PFSK-1 (cell line): ENCODE measurements at regions not wholly inside any gene's neighbourhood (a gene's known extent, or its start where the extent isn't known, plus 50 kb on each side); places are given as distances from the start of the nearest gene placed in this dataset.

Source experiments
- FOXP2 ChIP-seq: optimal IDR thresholded peaks from 2 replicates; pipeline ENCODE3; 2011; ENCODE audit warnings: borderline replicate concordance, control low read depth, inconsistent platforms; ENCODE audit not compliant: insufficient read depth; ENCODE audit errors: extremely low read length, extremely low read depth
- POLR2AphosphoS5 ChIP-seq: IDR thresholded peaks from 2 replicates; pipeline ENCODE4 v1.6.1; 2012; ENCODE audit warnings: low read depth, mild to moderate bottlenecking, control low read depth, low read length, moderate library complexity
- REST ChIP-seq, 2 experiments: IDR thresholded peaks; 2 replicates each; pipeline versions ENCODE4 v1.6.1 to v1.8.0; 2011 to 2012; ENCODE audit warnings: low read depth in 2 of 2, low read length in 2 of 2, control low read depth in 1 of 2, inconsistent platforms in 1 of 2, mild to moderate bottlenecking in 1 of 2, moderate library complexity in 1 of 2; ENCODE audit not compliant: insufficient read depth in 1 of 2
- SIN3A ChIP-seq: IDR thresholded peaks from 2 replicates; pipeline ENCODE4 v1.6.1; 2012; ENCODE audit warnings: mild to moderate bottlenecking, low read length, moderate library complexity, borderline replicate concordance; ENCODE audit not compliant: insufficient read depth
- TAF1 ChIP-seq: IDR thresholded peaks from 2 replicates; pipeline ENCODE4 v1.6.1; 2012; ENCODE audit warnings: low read length, control low read depth, borderline replicate concordance; ENCODE audit not compliant: insufficient read depth

DNA sequence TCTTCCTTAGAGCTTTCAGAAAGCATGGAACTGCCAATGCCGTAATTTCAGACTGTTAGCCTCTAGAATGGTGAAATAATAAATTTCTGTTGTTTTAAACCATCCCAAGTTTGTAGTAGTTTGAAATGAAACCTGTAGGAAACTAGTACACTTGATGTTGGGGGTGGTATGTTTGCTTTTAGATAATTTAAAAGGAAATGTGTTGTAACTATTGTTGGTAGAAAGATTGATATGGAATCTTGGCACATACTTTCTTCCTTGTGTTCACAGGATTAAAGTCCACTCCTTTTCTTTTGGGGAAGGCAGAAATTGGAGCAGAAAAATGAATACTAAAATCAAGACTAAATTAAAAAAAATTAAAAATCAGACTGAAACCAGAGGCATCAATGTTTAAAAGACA lies 66.0 kb upstream of the ARRDC3 start:
- no peak for TF ChIP-seq TAF1
- TF ChIP-seq REST (IDR thresholded peaks at IDR 0.05; ENCODE audit: insufficient read depth in 1 of 2, low read depth in 2 of 2, low read length in 2 of 2): no peak
- TF ChIP-seq FOXP2: no peak
- TF ChIP-seq SIN3A: no peak
- no peak for TF ChIP-seq POLR2AphosphoS5

- TF ChIP-seq FOXP2: no peak
- no peak for TF ChIP-seq REST (IDR thresholded peaks at IDR 0.05; ENCODE audit: insufficient read depth in 1 of 2, low read depth in 2 of 2, low read length in 2 of 2)
- TF ChIP-seq POLR2AphosphoS5: no peak
- no peak for TF ChIP-seq SIN3A
- no peak for TF ChIP-seq TAF1
These were observed 60.8 kb upstream of the ARRDC3 start for GRCh38 chr5:91443761-91444467.

GRCh38 chr5:91443023-91443422 lies 59.9 kb upstream of the ARRDC3 start:
- no peak for TF ChIP-seq REST (IDR thresholded peaks at IDR 0.05; ENCODE audit: insufficient read depth in 1 of 2, low read depth in 2 of 2, low read length in 2 of 2)
- no peak for TF ChIP-seq FOXP2
- TF ChIP-seq POLR2AphosphoS5: no peak
- TF ChIP-seq SIN3A: no peak
- no peak for TF ChIP-seq TAF1

- TF ChIP-seq FOXP2 (no peak), POLR2AphosphoS5 (no peak), TAF1 (no peak), REST (IDR thresholded peaks at IDR 0.05; ENCODE audit: insufficient read depth in 1 of 2, low read depth in 2 of 2, low read length in 2 of 2) (no peak)
These were observed 58.0 kb upstream of the ARRDC3 start for GRCh38 chr5:91441082-91441481.

DNA sequence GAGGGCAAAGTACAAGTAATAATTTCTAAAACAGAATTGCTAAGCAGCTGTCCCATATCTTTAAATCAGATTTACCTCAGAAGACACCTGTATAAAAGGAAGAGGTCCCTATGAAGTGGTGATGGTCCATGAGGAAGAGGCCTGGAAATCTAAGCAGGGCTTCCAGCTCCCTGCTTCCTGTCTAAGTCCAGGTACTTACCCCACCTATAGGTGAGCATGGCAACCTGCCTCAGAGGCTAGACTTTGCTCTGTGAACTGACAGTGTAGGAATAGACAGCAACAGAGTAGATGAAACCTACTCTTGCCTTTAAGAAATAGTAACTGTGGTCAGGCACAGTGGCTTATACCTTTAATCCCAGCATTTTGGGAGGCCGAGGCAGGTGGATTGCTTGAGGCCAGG lies 55.8 kb upstream of the ARRDC3 start:
- TF ChIP-seq TAF1 (no peak), SIN3A (no peak), POLR2AphosphoS5 (no peak), REST (IDR thresholded peaks at IDR 0.05; ENCODE audit: insufficient read depth in 1 of 2, low read depth in 2 of 2, low read length in 2 of 2) (no peak), FOXP2 (no peak)
